ENCODE measurements at regions not wholly inside any gene's neighbourhood (a gene's known extent, or its start where the extent isn't known, plus 50 kb on each side); places are given as distances from the start of the nearest gene placed in this dataset.

DNA sequence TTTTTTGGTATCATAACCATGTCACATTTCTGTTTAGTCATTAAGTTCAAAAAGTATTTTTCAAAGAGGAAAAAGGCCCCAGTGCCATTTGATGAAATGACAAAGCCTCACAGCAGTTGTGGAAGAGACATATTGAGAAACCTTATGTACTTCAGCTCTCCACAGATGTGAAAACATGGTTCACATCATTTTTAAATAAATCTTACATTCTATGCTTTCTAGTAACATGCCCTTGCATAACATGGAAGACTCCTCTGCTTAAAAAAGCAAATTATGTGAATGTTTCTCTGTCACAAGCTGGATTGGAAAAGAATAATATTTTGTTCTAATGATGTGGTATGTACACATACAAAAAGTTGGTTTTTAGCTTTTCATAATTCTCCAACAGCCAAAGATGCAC is 934.1 kb downstream of the NLGN4Y start:
- no peak for TF ChIP-seq POLR2AphosphoS5 (IDR thresholded peaks at IDR 0.05; ENCODE audit: low read depth, low read length)
- TF ChIP-seq POLR2A (IDR thresholded peaks at IDR 0.05; ENCODE audit: low read depth, low read length), result no peak
- TF ChIP-seq SPI1 (IDR thresholded peaks at IDR 0.05; ENCODE audit: low read depth, low read length), result no peak
- no peak for TF ChIP-seq TAF1 (IDR thresholded peaks at IDR 0.05; ENCODE audit: low read depth, low read length)
- TF ChIP-seq PAX5 (IDR thresholded peaks at IDR 0.05; ENCODE audit: insufficient read depth, low read length, severe bottlenecking), result no peak
- no peak for TF ChIP-seq POU2F2 (IDR thresholded peaks at IDR 0.05; ENCODE audit: low read depth, low read length)

Measured in GM12891 (cell line).